Endothelial cell of umbilical vein (primary cell): ENCODE measurements at regions not wholly inside any gene's neighbourhood (a gene's known extent, or its start where the extent isn't known, plus 50 kb on each side); places are given as distances from the start of the nearest gene placed in this dataset.

ENCODE experiments used
- BruUV-seq: library from RNA; stranded (reverse); fragments of 400-500 nt; replicated peaks from 2 replicates; lab custom pipeline; 2021; lab: Mats Ljungman, UMichigan
- CTCF ChIA-PET: fragments of 300-600, 350-600 bp; sonication (Branson Sonifier 250); formaldehyde crosslinking; loops from one replicate; lab custom pipeline; 2021; ENCODE audit warnings: antibody characterized with exemption, inconsistent platforms; lab: Charles Lee
- POLR2A ChIA-PET: fragments of 300-600, 350-600 bp; sonication (Branson Sonifier 250); formaldehyde crosslinking; loops from one replicate; lab custom pipeline; 2021; ENCODE audit warnings: antibody characterized with exemption, inconsistent platforms; lab: Charles Lee
- DNase-seq: peaks from one replicate; pipeline ENCODE4 v3.0.0-alpha.2; 2011; ENCODE audit warnings: low read depth, low spot score
- FAIRE-seq: peaks from 2 replicates; lab custom pipeline; 2011; peaks lifted over from hg19 to GRCh38; lab: Jason Lieb, UNC
- H2AFZ ChIP-seq: 2 replicates; pipeline ENCODE4 v1.6.0; 2012; ENCODE audit warnings: low read depth, low read length, control low read depth, inconsistent platforms
- H3K27ac ChIP-seq: 2 replicates; pipeline ENCODE4 v1.5.1; 2011; ENCODE audit warnings: low read depth, mild to moderate bottlenecking, control low read depth, low read length, moderate library complexity; ENCODE audit not compliant: insufficient read depth
- H3K27me3 ChIP-seq, 2 experiments: 2 replicates each; pipeline versions ENCODE4 v1.6.0 to v1.6.1; 2011; ENCODE audit warnings: low read length in 2 of 2, mixed read lengths in 1 of 2; ENCODE audit not compliant: control insufficient read depth in 2 of 2, insufficient read depth in 2 of 2
- H3K36me3 ChIP-seq, 2 experiments: 2 replicates in 1 of 2; 3 replicates in 1 of 2; pipeline ENCODE4 v1.5.1; 2011; ENCODE audit warnings: low read length in 2 of 2, mild to moderate bottlenecking in 1 of 2, moderate library complexity in 1 of 2; ENCODE audit not compliant: control insufficient read depth in 2 of 2, insufficient read depth in 2 of 2; ENCODE audit errors: extremely low read depth in 1 of 2
- H3K4me1 ChIP-seq: 3 replicates; pipeline ENCODE4 v1.5.1; 2011; ENCODE audit warnings: mild to moderate bottlenecking, low read length; ENCODE audit not compliant: control insufficient read depth, insufficient read depth; ENCODE audit errors: extremely low read depth
- H3K4me2 ChIP-seq: 2 replicates; pipeline ENCODE4 v1.6.1; 2011; ENCODE audit warnings: low read length, control low read depth, mixed read lengths; ENCODE audit not compliant: insufficient read depth
- H3K4me3 ChIP-seq, 3 experiments: fragments of 200-600 bp in 1 of 3; sonication (generic), shearing (Covaris generic) in 1 of 3; replicated peaks in 1 of 3; 2 replicates each; pipeline ENCODE4 v1.5.1; 2011 to 2016; ENCODE audit warnings: control low read depth in 3 of 3, low read length in 3 of 3, mild to moderate bottlenecking in 2 of 3, inconsistent platforms in 1 of 3, low read depth in 1 of 3, moderate library complexity in 1 of 3; ENCODE audit not compliant: insufficient read depth in 1 of 3
- H3K79me2 ChIP-seq: 2 replicates; pipeline ENCODE4 v1.6.0; 2012; ENCODE audit warnings: low read length, inconsistent platforms; ENCODE audit not compliant: control insufficient read depth, insufficient read depth
- H3K9ac ChIP-seq: replicated peaks from 2 replicates; pipeline ENCODE3; 2011; ENCODE audit warnings: low read length, control low read depth; ENCODE audit not compliant: insufficient read depth; ENCODE audit errors: extremely low read depth
- H3K9me1 ChIP-seq: replicated peaks from 3 replicates; pipeline ENCODE4 v1.6.0; 2011; ENCODE audit warnings: mild to moderate bottlenecking, low read length; ENCODE audit not compliant: control insufficient read depth, insufficient read depth; ENCODE audit errors: extremely low read depth
- H3K9me3 ChIP-seq: replicated peaks from 2 replicates; pipeline ENCODE4 v1.5.1; 2012; ENCODE audit warnings: low read length, inconsistent platforms; ENCODE audit not compliant: control insufficient read depth, insufficient read depth
- H4K20me1 ChIP-seq: replicated peaks from 2 replicates; pipeline ENCODE3; 2011; ENCODE audit warnings: mild to moderate bottlenecking, low read length; ENCODE audit not compliant: control insufficient read depth, insufficient read depth; ENCODE audit errors: extremely low read depth
- CTCF ChIP-seq, 2 donors: IDR thresholded peaks; 1 replicate in 1 of 2; 2 replicates in 1 of 2; pipeline ENCODE4 v1.5.1; 2011; ENCODE audit warnings: low read length in 2 of 2, mild to moderate bottlenecking in 2 of 2, moderate library complexity in 2 of 2, control low read depth in 1 of 2, inconsistent platforms in 1 of 2, low read depth in 1 of 2; ENCODE audit not compliant: insufficient read depth in 1 of 2; ENCODE audit errors: extremely low read depth in 1 of 2
- EZH2 ChIP-seq: IDR thresholded peaks from 2 replicates; pipeline ENCODE4 v1.6.1; 2012; ENCODE audit warnings: borderline replicate concordance, low read depth, mild to moderate bottlenecking, moderate library complexity, low read length, inconsistent platforms; ENCODE audit not compliant: severe bottlenecking
- FOS ChIP-seq: IDR thresholded peaks from 2 replicates; pipeline ENCODE4 v1.6.1; 2011; ENCODE audit warnings: mild to moderate bottlenecking, low read length, moderate library complexity, borderline replicate concordance; ENCODE audit not compliant: insufficient read depth
- GATA2 ChIP-seq: IDR thresholded peaks from 2 replicates; pipeline ENCODE4 v1.7.0; 2011; ENCODE audit warnings: low read depth, mild to moderate bottlenecking, moderate library complexity, mixed read lengths, low read length; ENCODE audit not compliant: insufficient read length, insufficient read depth
- JUN ChIP-seq: IDR thresholded peaks from 2 replicates; pipeline ENCODE4 v1.6.1; 2011; ENCODE audit warnings: borderline replicate concordance, low read depth; ENCODE audit not compliant: insufficient read length, insufficient read depth
- MAX ChIP-seq: IDR thresholded peaks from 2 replicates; pipeline ENCODE4 v1.6.1; 2011; ENCODE audit not compliant: insufficient read depth, insufficient read length
- MYC ChIP-seq: IDR thresholded peaks from one replicate; pipeline ENCODE4 v1.6.1; 2011; ENCODE audit warnings: mild to moderate bottlenecking, low read depth, low read length
- POLR2A ChIP-seq: IDR thresholded peaks from 2 replicates; pipeline ENCODE4 v1.6.1; 2012; ENCODE audit warnings: low read depth, mild to moderate bottlenecking, control low read depth, low read length
- POLR2AphosphoS5 ChIP-seq: IDR thresholded peaks from 2 replicates; pipeline ENCODE4 v1.6.1; 2012; ENCODE audit warnings: low read depth, mild to moderate bottlenecking, control low read depth, low read length, moderate library complexity; ENCODE audit not compliant: insufficient read depth
- dilution Hi-C: fragments of 300-500 bp; cut with MboI; formaldehyde crosslinking; loops from one replicate; pipeline ENCODE4 v1.15.0; 2019; ENCODE audit warnings: low sequenced_read_pairs; ENCODE audit not compliant: extremely low pct_ligation_motif_present
- intact Hi-C: fragments of 100-400 bp; cut with micrococcal nuclease; formaldehyde crosslinking; loops from one replicate; pipeline ENCODE4 v1.10.0; 2022

- Histone ChIP-seq H3K9ac (no peak overlapping the region), H3K27ac (no peak overlapping the region), H3K79me2 (no peaks in the 10 kb centered on the region), H3K36me3 (no peaks in the 10 kb centered on the region), H3K4me1 (peaks cover 23% of the 10 kb centered on the region), H3K9me1 (no peaks in the 10 kb centered on the region), H4K20me1 (no peaks in the 10 kb centered on the region), H3K9me3 (no peaks in the 10 kb centered on the region), H2AFZ (no peak overlapping the region), H3K4me3 (no peak overlapping the region), H3K27me3 (no peaks in the 10 kb centered on the region), H3K4me2 (no peak overlapping the region)
- FAIRE-seq: no peak
- ChIA-PET CTCF (no interaction called here), POLR2A (no interaction called here)
- TF ChIP-seq FOS: no peak
- no peak for TF ChIP-seq POLR2A
- no peak for TF ChIP-seq JUN
- no peak for TF ChIP-seq GATA2
- TF ChIP-seq POLR2AphosphoS5: no peak
- TF ChIP-seq MAX: no peak
- TF ChIP-seq EZH2: no peak
- no peak for TF ChIP-seq MYC
- TF ChIP-seq CTCF (IDR thresholded peaks at IDR 0.05; ENCODE audit: extremely low read depth in 1 of 2, insufficient read depth in 1 of 2, low read depth in 1 of 2, low read length in 2 of 2): no peak
- intact Hi-C loops (no loop called here), dilution Hi-C loops (no loop called here)
- no TSS peak for BruUV-seq
- DNase-seq: no peak
These were observed 75.0 kb upstream of the ESX1 start for GRCh38 chrX:104329731-104330130.
